CD14-positive monocyte (primary cell): ENCODE measurements at regions not wholly inside any gene's neighbourhood (a gene's known extent, or its start where the extent isn't known, plus 50 kb on each side); places are given as distances from the start of the nearest gene placed in this dataset.

Source experiments
- DNase-seq, 3 donors: peaks; one replicate each; pipeline ENCODE4 v3.0.0-alpha.2; 2011 to 2022
- H2AFZ ChIP-seq: 2 replicates; pipeline ENCODE4 v1.6.0; 2012; ENCODE audit warnings: mild to moderate bottlenecking, low read depth, low read length, inconsistent platforms; ENCODE audit not compliant: insufficient read depth, poor library complexity, severe bottlenecking
- H3K27ac ChIP-seq, 2 donors: 1 replicate in 1 of 2; 2 replicates in 1 of 2; pipeline ENCODE4 v1.5.1; 2012 to 2013; ENCODE audit warnings: low read length in 2 of 2, control low read depth in 1 of 2, inconsistent platforms in 1 of 2, low read depth in 1 of 2, mild to moderate bottlenecking in 1 of 2
- H3K27me3 ChIP-seq, 2 donors: one replicate each; pipeline versions ENCODE4 v1.6.0 to v1.6.1; 2011 to 2013; ENCODE audit warnings: low read length in 2 of 2; ENCODE audit not compliant: control insufficient read depth in 2 of 2, insufficient read depth in 2 of 2
- H3K36me3 ChIP-seq, 2 donors: replicated peaks in 1 of 2; 1 replicate in 1 of 2; 2 replicates in 1 of 2; pipeline versions ENCODE4 v1.5.1 to v1.6.1; 2012 to 2013; ENCODE audit warnings: low read length in 2 of 2, control low read depth in 1 of 2, inconsistent platforms in 1 of 2, mild to moderate bottlenecking in 1 of 2; ENCODE audit not compliant: insufficient read depth in 2 of 2, control insufficient read depth in 1 of 2
- H3K4me1 ChIP-seq, 2 donors: 1 replicate in 1 of 2; 2 replicates in 1 of 2; pipeline versions ENCODE4 v1.5.1 to v1.6.1; 2012 to 2013; ENCODE audit warnings: low read length in 2 of 2, control low read depth in 1 of 2, inconsistent platforms in 1 of 2, mild to moderate bottlenecking in 1 of 2, moderate library complexity in 1 of 2; ENCODE audit not compliant: insufficient read depth in 2 of 2, control insufficient read depth in 1 of 2
- H3K4me2 ChIP-seq: replicated peaks from 2 replicates; pipeline ENCODE3; 2012; ENCODE audit warnings: low read length, moderate library complexity, mild to moderate bottlenecking; ENCODE audit not compliant: poor library complexity, severe bottlenecking; ENCODE audit errors: extremely low read depth
- H3K4me3 ChIP-seq, 3 experiments: fragments of 200-600 bp in 1 of 3; sonication (generic) in 1 of 3; replicated peaks in 1 of 3; 1 replicate in 2 of 3; 2 replicates in 1 of 3; pipeline ENCODE4 v1.5.1; 2011 to 2013; ENCODE audit warnings: low read length in 3 of 3, mild to moderate bottlenecking in 3 of 3, control low read depth in 2 of 3, low read depth in 2 of 3, inconsistent platforms in 1 of 3, moderate library complexity in 1 of 3
- H3K79me2 ChIP-seq: 2 replicates; pipeline ENCODE4 v1.6.0; 2012; ENCODE audit warnings: mild to moderate bottlenecking, control low read depth, inconsistent platforms, low read length, moderate library complexity; ENCODE audit not compliant: insufficient read depth
- H3K9ac ChIP-seq: 2 replicates; pipeline ENCODE4 v1.6.0; 2017; ENCODE audit warnings: low read length, mild to moderate bottlenecking; ENCODE audit not compliant: insufficient read depth, poor library complexity, severe bottlenecking
- H3K9me3 ChIP-seq, 2 donors: replicated peaks in 1 of 2; 1 replicate in 1 of 2; 2 replicates in 1 of 2; pipeline versions ENCODE4 v1.5.1 to v1.6.1; 2012 to 2013; ENCODE audit warnings: low read length in 2 of 2, control low read depth in 1 of 2; ENCODE audit not compliant: control insufficient read depth in 1 of 2, insufficient read depth in 1 of 2
- H4K20me1 ChIP-seq: 2 replicates; pipeline ENCODE4 v1.6.0; 2012; ENCODE audit warnings: mild to moderate bottlenecking, low read length, control low read depth, moderate library complexity; ENCODE audit not compliant: insufficient read depth
- H3K27ac Mint-ChIP-seq, 7 donors: one replicate each; pipeline ENCODE4 v1.8.0; 2020; ENCODE audit warnings: mild to moderate bottlenecking in 7 of 7, mixed read lengths in 7 of 7, moderate library complexity in 6 of 7, inconsistent platforms in 2 of 7
- H3K27me3 Mint-ChIP-seq, 3 donors: one replicate each; pipeline ENCODE4 v1.8.0; 2021 to 2022; ENCODE audit warnings: low read depth in 3 of 3, mild to moderate bottlenecking in 3 of 3, mixed read lengths in 3 of 3, moderate library complexity in 3 of 3, inconsistent platforms in 1 of 3
- H3K36me3 Mint-ChIP-seq, 2 donors: one replicate each; pipeline ENCODE4 v1.8.0; 2020; ENCODE audit warnings: mixed read lengths in 2 of 2, inconsistent platforms in 1 of 2, mild to moderate bottlenecking in 1 of 2
- H3K4me1 Mint-ChIP-seq: one replicate; pipeline ENCODE4 v1.8.0; 2020; ENCODE audit warnings: mild to moderate bottlenecking, mixed read lengths
- H3K4me3 Mint-ChIP-seq, 2 donors: one replicate each; pipeline ENCODE4 v1.8.0; 2020; ENCODE audit warnings: mild to moderate bottlenecking in 2 of 2, mixed read lengths in 2 of 2, moderate library complexity in 1 of 2
- H3K9me3 Mint-ChIP-seq, 7 donors: one replicate each; pipeline ENCODE4 v1.8.0; 2020 to 2022; ENCODE audit warnings: mixed read lengths in 7 of 7, mild to moderate bottlenecking in 6 of 7, moderate library complexity in 6 of 7, inconsistent platforms in 2 of 7
- CTCF ChIP-seq: fragments of 200-600 bp; IDR thresholded peaks from one replicate; pipeline ENCODE4 v1.8.0; 2022; ENCODE audit warnings: antibody characterized with exemption, mild to moderate bottlenecking
- WGBS: methylation state at CpG from one replicate; pipeline ENCODE4 v1.1.5; 2013; ENCODE audit warnings: missing lambda C conversion rate; ENCODE audit not compliant: insufficient coverage; 5-methylcytosine and 5-hydroxymethylcytosine counted together
- intact Hi-C, 2 donors: fragments of 100-400 bp; cut with micrococcal nuclease; formaldehyde crosslinking; loops; one replicate each; pipeline versions ENCODE4 v1.15.0 to v1.15.1; 2023

GRCh38 chr1:94656967-94657366, 115.4 kb upstream of the F3 start:
- intact Hi-C loops = no loop called here
- Histone ChIP-seq H3K9me3 (no peaks in the 10 kb centered on the region), H3K9ac (no peak overlapping the region), H3K4me1 (no peaks in the 10 kb centered on the region), H3K27ac (no peak overlapping the region), H3K4me3 (no peak overlapping the region), H4K20me1 (no peaks in the 10 kb centered on the region), H3K27me3 (no peaks in the 10 kb centered on the region), H2AFZ (no peak overlapping the region), H3K4me2 (no peak overlapping the region), H3K36me3 (no peaks in the 10 kb centered on the region), H3K79me2 (no peaks in the 10 kb centered on the region)
- Mint-ChIP-seq H3K27ac (peak overlapping the region in 1 of 7 donors; percentile 68), H3K4me1 (no peaks in the 10 kb centered on the region), H3K27me3 (peaks cover 0 to 3% (median 0%) of the 10 kb centered on the region in 3 donors), H3K4me3 (no peak overlapping the region), H3K36me3 (no peaks in the 10 kb centered on the region), H3K9me3 (no peaks in the 10 kb centered on the region)
- WGBS = no CpG with 5 or more reads among the region's 2 CpGs
- no peak for TF ChIP-seq CTCF
- DNase-seq = no peak

DNA sequence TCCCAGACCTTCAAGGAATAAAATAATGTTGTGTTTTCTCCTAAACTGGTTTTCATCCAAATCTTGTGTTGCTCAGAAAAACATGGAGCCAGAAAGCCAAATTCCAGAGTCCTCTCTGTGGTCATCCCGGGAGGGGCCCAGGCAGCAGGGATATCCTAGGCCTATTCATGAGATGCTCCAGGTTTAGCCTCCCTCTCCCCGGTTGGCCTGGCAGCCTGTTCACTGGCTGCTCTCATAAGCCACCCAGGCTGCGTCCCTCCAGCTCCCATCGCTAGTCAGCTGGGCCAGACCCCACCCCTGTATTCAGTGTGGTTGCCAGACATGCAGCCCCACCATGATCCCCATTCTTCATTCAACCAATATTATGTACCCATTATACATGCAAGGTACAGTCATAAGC, 113.4 kb upstream of the F3 start:
- H2AFZ ChIP-seq = no peak overlapping the region
- no peaks in the 10 kb centered on the region for H3K79me2 ChIP-seq
- 100% methylated on average over 4 of the region's 4 CpGs for WGBS
- Mint-ChIP-seq H3K36me3 (no peaks in the 10 kb centered on the region), H3K4me3 (no peak overlapping the region), H3K4me1 (no peaks in the 10 kb centered on the region), H3K27ac (no peak overlapping the region), H3K9me3 (no peaks in the 10 kb centered on the region), H3K27me3 (peaks cover 0 to 4% (median 0%) of the 10 kb centered on the region in 3 donors)
- H3K9ac ChIP-seq = no peak overlapping the region
- no peaks in the 10 kb centered on the region for H3K36me3 ChIP-seq
- no peak overlapping the region for H3K27ac ChIP-seq
- intact Hi-C loops = no loop called here
- H3K4me2 ChIP-seq = no peak overlapping the region
- no peaks in the 10 kb centered on the region for H3K4me1 ChIP-seq
- no peaks in the 10 kb centered on the region for H4K20me1 ChIP-seq
- no peak overlapping the region for H3K4me3 ChIP-seq
- no peaks in the 10 kb centered on the region for H3K9me3 ChIP-seq
- no peak for DNase-seq
- no peaks in the 10 kb centered on the region for H3K27me3 ChIP-seq
- TF ChIP-seq CTCF = no peak
